ENCODE measurements at regions not wholly inside any gene's neighbourhood (a gene's known extent, or its start where the extent isn't known, plus 50 kb on each side); places are given as distances from the start of the nearest gene placed in this dataset.

DNA sequence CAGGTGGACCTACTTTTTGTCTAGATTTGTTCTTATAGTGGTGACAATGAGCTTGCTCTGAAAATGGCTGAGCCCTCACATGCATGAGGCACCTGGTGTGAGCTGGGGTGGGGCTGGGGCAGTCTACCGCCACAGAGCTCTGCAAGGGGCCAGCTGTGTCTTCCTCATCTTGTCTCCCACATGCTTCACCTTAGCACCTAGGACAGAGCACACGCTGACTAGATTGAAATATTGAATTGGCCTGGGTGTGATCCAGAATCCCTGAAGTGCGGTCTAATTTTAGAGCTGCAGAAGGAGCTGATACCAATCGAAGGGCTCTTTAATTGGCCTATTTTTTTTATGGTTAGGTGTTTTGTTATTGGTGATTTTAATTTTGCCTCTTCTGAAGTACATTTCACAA is 126.1 kb upstream of the NFIB start:
- no peak overlapping the region for H3K4me3 ChIP-seq (ENCODE audit: low read depth, low read length)
- DNase-seq (ENCODE audit: low read depth) = no peak
- TF ChIP-seq, protein P1, sequence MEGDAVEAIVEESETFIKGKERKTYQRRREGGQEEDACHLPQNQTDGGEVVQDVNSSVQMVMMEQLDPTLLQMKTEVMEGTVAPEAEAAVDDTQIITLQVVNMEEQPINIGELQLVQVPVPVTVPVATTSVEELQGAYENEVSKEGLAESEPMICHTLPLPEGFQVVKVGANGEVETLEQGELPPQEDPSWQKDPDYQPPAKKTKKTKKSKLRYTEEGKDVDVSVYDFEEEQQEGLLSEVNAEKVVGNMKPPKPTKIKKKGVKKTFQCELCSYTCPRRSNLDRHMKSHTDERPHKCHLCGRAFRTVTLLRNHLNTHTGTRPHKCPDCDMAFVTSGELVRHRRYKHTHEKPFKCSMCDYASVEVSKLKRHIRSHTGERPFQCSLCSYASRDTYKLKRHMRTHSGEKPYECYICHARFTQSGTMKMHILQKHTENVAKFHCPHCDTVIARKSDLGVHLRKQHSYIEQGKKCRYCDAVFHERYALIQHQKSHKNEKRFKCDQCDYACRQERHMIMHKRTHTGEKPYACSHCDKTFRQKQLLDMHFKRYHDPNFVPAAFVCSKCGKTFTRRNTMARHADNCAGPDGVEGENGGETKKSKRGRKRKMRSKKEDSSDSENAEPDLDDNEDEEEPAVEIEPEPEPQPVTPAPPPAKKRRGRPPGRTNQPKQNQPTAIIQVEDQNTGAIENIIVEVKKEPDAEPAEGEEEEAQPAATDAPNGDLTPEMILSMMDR (conservative IDR thresholded peaks at IDR 0.05; ENCODE audit: low read depth, low read length) = no peak

DNA sequence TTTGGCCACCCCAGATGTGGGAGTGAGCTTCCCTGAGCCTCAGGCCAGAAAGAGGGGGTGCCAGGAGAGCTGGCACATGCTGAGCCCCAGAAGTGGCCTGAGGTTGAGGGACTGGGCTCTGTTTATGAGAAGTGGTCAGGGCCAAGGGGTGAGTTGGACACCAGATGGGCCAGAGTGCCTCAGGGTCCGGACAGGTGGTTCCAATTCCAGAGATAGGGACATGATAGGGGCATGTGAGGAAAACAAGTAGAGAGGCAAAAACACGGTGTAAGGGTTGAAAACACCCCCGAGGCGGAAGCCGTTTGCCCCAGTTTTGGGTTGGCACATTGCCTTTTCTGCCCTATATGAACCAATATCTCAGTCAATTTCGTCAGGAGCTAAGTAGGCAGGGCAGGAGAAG is 125.6 kb upstream of the NFIB start:
- H3K4me3 ChIP-seq (ENCODE audit: low read depth, low read length) = no peak overlapping the region
- TF ChIP-seq, protein P1 (conservative IDR thresholded peaks at IDR 0.05; ENCODE audit: low read depth, low read length) = no peak
- no peak for DNase-seq (ENCODE audit: low read depth)

GRCh38 chr9:14438232-14439021 is 124.5 kb upstream of the NFIB start:
- no peak for DNase-seq (ENCODE audit: low read depth)
- TF ChIP-seq, protein P1 (conservative IDR thresholded peaks at IDR 0.05; ENCODE audit: low read depth, low read length) = no peak
- H3K4me3 ChIP-seq (ENCODE audit: low read depth, low read length) = no peak overlapping the region

GRCh38 chr9:14437354-14438231 is 123.7 kb upstream of the NFIB start:
- H3K4me3 ChIP-seq (ENCODE audit: low read depth, low read length) = no peak overlapping the region
- no peak for DNase-seq (ENCODE audit: low read depth)
- TF ChIP-seq, protein P1 (conservative IDR thresholded peaks at IDR 0.05; ENCODE audit: low read depth, low read length) = no peak

DNA sequence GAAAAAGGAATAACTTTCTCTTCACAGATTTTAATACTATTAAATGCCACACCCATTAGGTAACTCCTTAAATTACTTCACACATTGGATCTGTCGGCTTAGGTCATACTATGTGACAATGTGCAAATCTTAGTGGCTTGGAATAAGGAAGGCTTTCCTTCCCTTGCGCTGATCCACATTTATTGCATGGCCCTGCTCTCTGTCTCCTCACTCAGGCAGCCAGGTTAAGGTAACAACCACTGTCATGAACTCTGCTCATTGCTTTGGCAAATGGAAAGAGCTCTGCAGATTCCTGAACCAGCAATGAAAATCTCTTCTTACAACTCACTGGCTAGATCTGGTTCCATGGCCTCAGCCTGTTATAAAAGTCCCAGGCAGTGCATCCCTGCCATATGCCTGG is 121.9 kb upstream of the NFIB start:
- H3K4me3 ChIP-seq (ENCODE audit: low read depth, low read length) = no peak overlapping the region

GRCh38 chr9:14434971-14435718 is 121.2 kb upstream of the NFIB start:
- TF ChIP-seq, protein P1 (conservative IDR thresholded peaks at IDR 0.05; ENCODE audit: low read depth, low read length) = no peak

More for the DNA sequence above, 121.9 kb upstream of the NFIB start:
- no peak for DNase-seq (ENCODE audit: low read depth)
- TF ChIP-seq, protein P1 (conservative IDR thresholded peaks at IDR 0.05; ENCODE audit: low read depth, low read length) = no peak

More at GRCh38 chr9:14434971-14435718, 121.2 kb upstream of the NFIB start:
- no peak for DNase-seq (ENCODE audit: low read depth)
- H3K4me3 ChIP-seq (ENCODE audit: low read depth, low read length) = no peak overlapping the region

Measured in choroid plexus epithelial cell (primary cell).